ENCODE measurements at regions not wholly inside any gene's neighbourhood (a gene's known extent, or its start where the extent isn't known, plus 50 kb on each side); places are given as distances from the start of the nearest gene placed in this dataset.

DNA sequence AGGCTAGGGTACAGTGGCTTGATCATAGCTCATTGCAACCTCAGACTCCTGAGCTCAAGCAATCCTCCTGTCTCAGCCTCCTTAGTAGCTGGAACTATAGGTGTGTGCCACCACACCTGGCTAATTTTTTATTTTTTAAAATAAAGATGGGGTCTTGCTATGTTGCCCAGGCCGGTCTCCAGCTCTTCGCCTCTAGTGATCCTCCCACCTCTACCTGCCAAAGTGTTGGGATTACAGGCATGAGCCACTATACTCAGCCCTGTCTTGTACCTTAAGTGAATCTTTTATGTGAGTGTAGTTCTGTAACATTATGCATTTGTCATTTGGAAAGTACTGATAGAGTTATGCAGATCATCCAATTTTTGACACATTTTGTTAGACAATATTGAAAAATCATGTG lies 66.9 kb upstream of the C15orf39 start:
- no peak for DNase-seq (ENCODE audit: low read depth)

DNA sequence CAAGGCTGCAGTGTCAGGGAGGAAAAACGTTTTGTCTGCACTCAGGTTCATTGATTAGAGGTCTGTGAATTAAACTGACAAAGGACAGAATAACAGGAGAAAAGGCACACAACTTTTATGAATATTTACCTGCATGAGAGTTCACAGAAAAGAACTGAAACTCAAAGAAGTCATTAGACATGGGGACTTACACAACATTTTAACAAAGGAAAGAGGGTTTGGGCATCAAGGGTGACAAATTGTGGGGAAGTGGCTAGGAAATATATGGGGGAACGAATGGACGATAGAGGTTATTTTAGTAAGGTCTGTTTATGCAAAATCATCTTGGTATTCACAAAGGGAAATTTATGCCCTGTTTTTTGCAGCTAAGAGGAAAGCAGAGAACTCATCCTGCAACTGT lies 65.6 kb upstream of the C15orf39 start:
- DNase-seq (ENCODE audit: low read depth), result no peak

DNA sequence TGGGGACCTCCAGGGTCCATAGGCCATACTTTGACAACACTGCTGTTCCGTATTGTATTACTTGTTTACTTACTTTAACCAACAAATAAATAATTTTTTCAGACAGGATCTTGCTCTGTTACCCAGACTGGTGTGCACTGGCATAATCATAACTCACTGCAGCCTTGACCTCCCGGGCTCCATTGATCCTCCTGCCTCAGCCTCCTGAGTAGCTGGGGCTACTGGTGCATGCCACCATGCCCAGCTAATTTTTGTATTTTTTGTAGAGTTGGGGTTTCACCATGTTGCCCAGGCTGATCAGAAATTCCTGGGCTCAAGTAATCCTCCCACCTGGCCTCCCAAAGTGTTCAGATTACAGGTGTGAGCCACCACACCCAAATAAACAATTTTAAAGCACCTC lies 64.9 kb upstream of the C15orf39 start:
- DNase-seq (ENCODE audit: low read depth), result no peak

DNA sequence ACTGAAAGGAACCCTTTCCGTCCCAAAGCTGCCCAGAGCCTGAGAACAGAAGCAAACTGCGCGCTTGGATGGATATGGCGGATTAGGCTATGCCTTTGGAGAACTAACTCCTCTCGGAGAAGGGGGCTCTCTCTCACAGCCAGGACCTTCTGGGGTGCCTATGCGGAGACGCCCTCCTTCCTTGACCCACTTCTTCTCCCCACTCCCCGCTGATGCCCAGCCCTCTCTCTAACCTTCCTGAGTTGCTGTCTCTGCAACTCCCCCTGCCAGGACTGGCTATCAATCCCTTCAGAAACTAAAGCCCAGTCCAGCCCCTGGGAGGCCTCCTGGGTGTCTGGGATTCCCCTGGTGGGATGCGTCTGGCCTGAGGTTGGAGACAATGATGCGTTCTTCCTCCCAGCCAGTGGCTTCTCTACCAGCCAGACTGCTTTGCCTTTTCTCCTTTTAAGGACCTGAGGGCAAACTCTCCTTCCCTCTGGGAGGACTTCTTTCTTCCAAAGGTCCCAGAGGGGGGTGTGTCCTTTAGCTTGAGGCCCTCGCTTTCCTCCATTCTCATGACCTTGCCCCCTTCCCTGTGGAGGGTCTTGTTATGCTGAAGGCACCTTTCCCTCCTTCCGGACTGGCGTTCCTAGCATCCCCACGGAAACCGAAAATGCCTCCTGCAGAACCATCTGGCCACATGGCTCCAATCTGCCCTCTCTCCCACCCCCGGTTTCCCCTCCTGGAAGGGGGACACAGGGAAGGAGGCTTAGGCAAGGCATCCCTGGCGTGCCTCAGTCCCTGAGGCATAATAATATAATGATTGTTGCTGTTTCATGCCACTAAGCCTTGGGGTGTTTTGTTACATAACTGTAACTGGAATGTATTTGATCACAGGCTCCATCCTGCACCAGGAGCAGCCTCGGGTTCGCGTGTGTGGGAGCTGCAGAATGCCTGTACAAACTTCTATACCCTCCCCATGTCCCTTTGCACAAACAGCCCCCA lies 63.4 kb upstream of the C15orf39 start:
- DNase-seq (ENCODE audit: low read depth), result no peak

DNA sequence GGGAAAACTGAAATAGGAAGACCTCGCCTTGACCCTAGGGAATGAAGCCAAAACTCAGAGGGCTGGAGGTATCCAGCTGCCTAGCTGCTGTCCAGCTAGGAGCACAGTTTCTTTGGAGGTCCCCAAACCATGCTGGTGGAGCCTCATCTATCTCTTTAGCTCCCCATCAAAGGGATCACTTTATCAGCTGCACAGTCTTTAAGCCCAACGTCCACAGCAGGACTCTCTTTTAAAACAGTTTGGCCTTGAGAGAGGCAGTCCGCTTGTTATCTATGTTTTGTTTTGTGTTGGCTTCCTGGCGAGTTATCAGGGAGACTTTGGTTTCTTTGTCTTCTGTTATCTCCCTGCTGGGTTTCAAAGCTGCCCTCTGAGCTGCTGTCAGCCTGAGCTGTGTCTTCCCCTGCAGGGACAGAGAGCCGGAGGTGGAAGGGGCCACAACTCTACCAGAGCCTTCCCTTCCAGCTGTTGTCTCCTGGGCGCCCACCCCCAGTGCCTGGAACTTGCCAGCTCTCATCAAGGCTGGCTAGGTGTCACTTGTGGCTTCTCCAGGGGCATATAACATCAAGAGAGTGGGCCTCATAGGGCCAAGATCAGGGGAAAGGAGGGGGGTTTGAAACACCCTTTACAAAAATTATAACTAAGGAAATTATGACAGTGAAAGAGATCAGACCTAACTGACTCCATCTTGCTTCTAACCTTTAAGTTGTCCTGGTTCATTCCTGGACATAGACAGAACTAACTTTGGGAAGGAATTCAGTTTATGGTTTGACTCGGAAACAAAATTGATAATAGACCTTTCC lies 61.4 kb upstream of the C15orf39 start:
- no peak for DNase-seq (ENCODE audit: low read depth)

DNA sequence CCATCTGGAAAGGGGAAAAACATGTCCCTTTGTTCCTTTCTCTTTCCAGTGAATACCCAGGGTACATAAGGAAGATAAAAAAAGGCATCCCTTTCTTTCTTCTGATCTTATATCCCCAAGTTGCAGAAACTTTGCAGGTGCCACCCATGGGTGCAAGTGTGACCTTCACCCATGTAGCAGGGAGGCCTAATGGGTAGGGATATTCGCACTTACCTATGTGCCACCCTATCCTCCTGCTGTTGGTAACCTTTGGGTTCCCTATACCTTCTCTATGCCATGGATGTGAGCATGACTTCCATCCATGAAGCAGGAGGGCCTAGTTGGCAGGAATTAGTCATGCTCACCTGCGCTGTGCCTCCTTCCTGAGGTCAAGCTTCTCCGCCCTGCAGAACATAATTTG lies 59.2 kb upstream of the C15orf39 start:
- no peak for DNase-seq (ENCODE audit: low read depth)

DNA sequence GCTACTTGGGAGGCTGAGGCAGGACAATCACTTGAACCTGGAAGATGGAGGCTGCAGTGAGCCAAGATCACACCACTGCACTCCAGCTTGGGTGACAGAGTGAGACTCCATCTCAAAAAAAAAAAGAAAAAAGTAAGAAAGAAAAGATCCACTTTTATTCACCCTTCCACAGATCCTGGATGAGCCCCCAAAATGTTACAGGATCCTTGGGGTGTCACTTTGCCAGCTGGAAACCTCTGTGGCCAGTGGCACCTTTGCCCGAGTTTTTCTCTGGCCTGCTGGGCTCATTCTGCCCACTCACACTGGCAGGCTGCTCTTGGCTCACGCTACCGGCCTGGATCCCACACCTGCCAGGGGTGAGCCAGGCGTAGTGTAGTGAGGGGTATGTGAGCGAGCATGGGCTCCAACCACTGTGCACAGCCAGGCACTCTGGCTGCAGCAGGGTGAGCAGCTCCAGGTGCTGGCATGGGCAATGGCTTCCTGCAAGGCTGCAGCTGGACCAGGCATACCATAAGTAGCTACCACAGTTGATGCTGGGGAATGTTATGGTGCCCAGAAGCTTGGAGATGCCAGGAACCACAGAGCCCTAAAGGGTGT lies 57.8 kb upstream of the C15orf39 start:
- DNase-seq (ENCODE audit: low read depth), result no peak

DNA sequence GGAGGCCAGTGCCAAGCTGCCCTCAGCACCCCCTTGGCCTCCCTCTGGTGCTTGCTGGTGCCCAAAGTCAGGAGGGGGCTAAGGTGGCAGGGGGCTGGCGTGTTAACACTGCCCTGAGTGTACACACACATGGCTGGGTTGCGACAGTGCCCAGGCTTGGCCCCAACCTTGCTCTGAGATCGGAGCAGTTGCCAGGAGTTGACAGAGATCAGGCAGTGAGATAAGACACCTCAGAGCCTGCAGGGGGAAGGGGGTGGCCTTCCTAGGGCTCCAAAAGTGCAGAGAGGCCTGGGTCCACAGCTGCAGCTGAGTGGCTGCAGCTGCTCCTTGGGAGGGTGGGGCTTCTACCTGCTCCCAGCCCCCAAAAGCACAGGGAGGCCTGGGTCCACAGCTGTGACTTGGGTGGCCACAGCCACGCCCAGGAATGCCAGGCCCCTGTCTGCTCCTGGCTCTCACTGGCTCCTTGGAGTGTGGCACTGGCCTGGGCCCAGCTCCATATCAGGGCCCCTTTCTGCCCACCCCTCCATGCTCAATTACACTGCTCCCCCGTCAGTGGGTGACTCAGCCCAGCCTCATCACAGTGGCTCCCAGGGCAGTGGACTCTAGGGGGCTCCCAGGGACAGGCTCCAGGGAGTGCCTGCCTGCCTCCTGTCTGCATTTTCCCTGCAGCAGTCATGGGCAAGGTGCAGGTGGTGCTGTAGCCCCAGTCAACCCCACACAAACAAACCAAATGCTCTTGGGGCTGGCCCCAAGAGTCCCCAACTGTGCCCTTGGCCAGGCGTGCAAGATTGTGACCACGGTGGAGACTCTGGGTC lies 56.4 kb upstream of the C15orf39 start:
- no peak for DNase-seq (ENCODE audit: low read depth)

DNA sequence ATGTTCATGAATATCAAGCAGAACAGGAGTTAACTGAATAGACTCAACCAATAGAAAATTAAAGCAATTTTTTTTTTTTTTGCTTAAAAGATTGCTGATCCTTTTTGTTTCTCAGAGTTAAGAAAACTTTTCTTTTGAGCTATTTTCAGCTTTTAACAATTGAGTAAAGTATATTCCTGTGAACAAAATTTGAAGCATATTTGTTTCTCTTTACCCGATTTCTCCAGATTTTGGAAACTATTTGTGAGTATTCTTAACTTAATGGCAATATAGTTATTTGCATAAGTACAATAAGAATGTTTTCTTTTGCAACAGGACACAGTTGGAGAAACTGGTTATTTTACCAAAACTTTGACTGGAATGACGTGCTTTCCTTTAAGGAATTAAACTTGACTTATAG lies 53.4 kb upstream of the C15orf39 start:
- DNase-seq (ENCODE audit: low read depth), result no peak

DNA sequence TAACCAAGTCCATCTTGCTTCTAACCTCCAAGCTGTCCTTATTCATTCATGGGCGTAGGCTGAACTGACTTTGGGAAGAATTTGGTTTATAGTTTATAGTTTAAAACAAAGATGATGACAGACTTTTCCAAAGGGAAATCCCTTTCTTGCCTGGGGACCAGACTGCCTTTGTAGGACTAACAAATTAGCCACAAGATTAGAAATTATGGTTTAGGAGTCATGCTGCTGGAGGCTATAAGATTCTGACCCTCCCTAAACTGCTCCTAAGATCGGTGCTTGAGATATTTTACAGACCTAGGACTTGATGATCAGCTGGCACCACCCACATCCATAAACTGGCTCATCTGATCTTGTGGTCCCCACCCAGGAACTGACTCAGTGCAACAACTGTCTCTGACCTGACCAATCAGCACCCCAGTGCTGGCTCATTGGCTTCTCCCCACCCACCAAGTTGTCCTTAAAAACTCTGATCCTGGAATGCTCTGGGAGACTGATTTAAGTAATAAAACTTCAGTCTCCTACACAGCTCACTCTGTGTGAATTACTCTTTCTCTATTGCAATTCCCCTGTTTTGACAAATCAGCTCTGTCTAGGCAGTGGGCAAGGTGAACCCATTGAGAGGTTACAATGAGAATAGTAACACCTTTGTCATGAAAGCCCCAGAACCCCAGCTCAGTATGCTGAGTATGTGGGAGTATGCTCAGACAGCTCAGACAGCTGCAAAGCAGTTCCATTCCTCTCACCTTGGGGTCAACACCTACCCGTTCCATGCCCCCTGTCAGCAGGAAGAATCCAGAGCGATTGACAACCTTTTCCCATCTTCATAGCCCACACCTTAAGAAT lies 51.6 kb upstream of the C15orf39 start:
- no peak for DNase-seq (ENCODE audit: low read depth)

DNA sequence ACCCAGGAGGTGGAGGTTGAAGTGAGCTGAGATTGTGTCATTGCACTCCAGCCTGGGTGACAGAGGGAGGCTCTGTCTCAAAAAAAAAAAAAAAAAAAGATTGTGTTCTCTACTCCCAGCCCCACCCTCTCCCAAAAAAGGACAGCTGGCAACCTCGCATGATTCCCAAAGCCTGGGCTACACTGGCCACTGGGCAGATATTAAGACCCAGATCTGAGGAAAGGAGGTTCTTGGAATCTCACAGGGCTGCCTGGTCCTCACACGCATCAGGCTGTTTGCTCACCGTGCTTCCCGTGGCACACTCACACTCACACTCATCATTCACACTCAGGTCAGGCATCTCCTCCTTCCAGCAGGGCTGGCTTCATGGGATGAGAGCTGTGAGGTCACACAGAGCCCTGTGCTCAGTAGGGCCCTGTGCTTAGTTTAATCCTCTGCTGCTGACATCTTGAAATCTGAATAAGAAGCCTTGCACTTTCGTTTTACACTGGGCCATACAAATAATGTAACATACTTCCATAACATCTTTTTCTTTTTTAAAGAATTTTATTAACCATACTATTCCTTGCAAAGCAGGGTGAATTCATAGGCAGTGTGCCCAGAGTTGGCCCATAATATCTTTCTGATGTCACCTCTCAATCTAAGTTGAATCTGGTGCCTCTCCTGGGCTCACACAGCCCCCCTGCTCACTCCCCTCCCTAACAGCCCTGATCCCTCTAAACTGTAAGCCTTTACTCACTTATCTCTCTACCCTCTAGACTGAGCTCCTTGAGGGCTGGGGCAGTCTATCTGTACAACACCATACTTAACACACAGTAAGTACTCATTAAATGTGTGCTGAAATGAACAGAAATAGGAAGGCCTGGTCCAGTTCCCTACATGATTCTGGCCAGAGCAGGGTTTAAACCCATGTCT lies 50.2 kb upstream of the C15orf39 start:
- no peak for DNase-seq (ENCODE audit: low read depth)

All from activated T-cell treated with anti-CD3 and anti-CD28 coated beads for 24 hours (primary cell).